Right cardiac atrium (tissue), 5 donors: ENCODE measurements at regions not wholly inside any gene's neighbourhood (a gene's known extent, or its start where the extent isn't known, plus 50 kb on each side); places are given as distances from the start of the nearest gene placed in this dataset.

Experiments
- ATAC-seq, 2 donors: fragments of 200-7000 bp; cut with Tn5 transposase; one replicate each; pipeline versions ENCODE4 v1.8.0 to v1.9.1; 2020; ENCODE audit warnings: moderate library complexity in 2 of 2, mild to moderate bottlenecking in 1 of 2
- DNase-seq, 3 donors: peaks; one replicate each; pipeline ENCODE4 v3.0.0-alpha.2; 2020
- H3K27ac ChIP-seq: one replicate; pipeline ENCODE4 v1.5.1; 2013; ENCODE audit warnings: mild to moderate bottlenecking, low read length, control low read depth, moderate library complexity
- H3K27me3 ChIP-seq: one replicate; pipeline ENCODE4 v1.6.1; 2013; ENCODE audit not compliant: control insufficient read depth, insufficient read depth
- H3K4me1 ChIP-seq: one replicate; pipeline ENCODE4 v1.6.1; 2013; ENCODE audit warnings: low read length; ENCODE audit not compliant: control insufficient read depth, insufficient read depth
- H3K4me3 ChIP-seq: one replicate; pipeline ENCODE4 v1.5.1; 2013; ENCODE audit warnings: low read length, control low read depth
- H3K9me3 ChIP-seq: one replicate; pipeline ENCODE4 v1.6.1; 2013; ENCODE audit warnings: low read length; ENCODE audit not compliant: control insufficient read depth
- WGBS: extraction: QIAGEN DNeasy Blood & Tissue Kit; methylation state at CpG from one replicate; pipeline ENCODE4 v1.1.7; 2013; 5-methylcytosine and 5-hydroxymethylcytosine counted together
- intact Hi-C, 4 donors: fragments of 100-400 bp; cut with DNase I; formaldehyde crosslinking; loops; one replicate each; pipeline versions ENCODE4 v1.11.0 to v1.14.0; 2022 to 2023
- donor health status: healthy with polysubstance abuse.
- donor health status: DM: no; HTN: yes; CAD: no.
- donor health status: DM: no; HTN: no; CAD: no.
- donor health status: DM: no; HTN: yes; CAD: no; lungs with severe emphysema.
- donor health status: DM: yes; HTN: yes; CAD: no.

DNA sequence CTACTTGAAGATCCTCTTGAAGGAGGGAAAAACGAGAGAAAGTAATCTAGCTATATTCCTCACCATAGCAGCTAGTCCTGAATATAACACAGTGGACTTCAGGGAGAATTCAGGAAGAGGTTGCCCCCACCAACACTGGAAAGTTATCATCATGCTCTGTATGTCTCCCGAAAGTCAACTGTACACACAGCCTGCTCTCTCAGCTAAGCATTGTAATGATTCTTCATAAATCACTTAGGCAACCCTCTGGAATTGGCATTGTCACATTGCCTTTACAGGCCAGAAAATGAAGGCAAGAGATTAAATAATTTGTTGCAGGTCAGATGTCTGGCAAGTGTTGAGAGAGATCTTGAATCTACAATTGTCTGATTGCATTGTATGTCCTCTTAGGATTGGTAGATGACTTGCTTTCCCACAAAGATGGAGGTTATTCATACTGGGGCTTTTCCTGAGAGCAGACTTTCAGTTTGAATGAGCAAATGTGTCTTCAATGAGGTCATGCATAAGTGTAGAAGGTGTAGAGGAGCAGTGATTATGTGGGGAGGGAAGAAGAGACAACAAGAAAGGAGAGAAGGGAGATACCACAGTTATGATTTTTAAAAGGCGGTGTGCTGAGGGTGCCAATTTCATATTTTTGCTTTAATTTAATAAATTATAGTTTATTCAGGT is 667.2 kb downstream of the DCDC2C start:
- intact Hi-C loops: no loop called here
- H3K4me3 ChIP-seq: no peak overlapping the region
- H3K27me3 ChIP-seq: no peaks in the 10 kb centered on the region
- ATAC-seq (no peak), DNase-seq (no peak)
- WGBS: 76% methylated on average over 3 of the region's 3 CpGs
- peaks cover 2% of the 10 kb centered on the region for H3K9me3 ChIP-seq
- no peaks in the 10 kb centered on the region for H3K4me1 ChIP-seq
- no peak overlapping the region for H3K27ac ChIP-seq

DNA sequence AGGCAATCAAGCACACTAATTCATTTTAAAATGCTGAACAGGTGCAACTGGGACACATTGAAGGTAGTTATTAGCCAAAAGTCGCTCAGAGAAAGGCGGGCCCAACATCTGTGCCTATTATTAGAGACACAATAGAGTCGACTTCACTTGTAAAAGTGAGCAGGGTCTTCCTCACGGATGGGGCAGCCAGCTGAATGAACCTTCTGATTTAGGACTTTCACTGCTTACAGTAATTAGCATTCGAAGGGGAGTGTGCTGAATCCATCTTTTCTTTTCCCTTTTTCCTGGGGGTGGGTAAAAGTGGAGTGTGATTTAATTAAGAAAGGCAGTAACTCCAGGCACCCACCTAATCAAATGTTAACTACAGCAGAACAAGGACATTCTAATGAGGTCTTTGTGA is 677.7 kb downstream of the DCDC2C start:
- intact Hi-C loops: no loop called here
- Histone ChIP-seq H3K9me3 (no peaks in the 10 kb centered on the region), H3K27ac (no peak overlapping the region), H3K27me3 (no peaks in the 10 kb centered on the region), H3K4me3 (no peak overlapping the region), H3K4me1 (no peaks in the 10 kb centered on the region)
- no peak for DNase-seq
- no peak for ATAC-seq
- 28% methylated on average over 5 of the region's 5 CpGs for WGBS

GRCh38 chr2:4381773-4382172 is 678.4 kb downstream of the DCDC2C start:
- H3K4me3 ChIP-seq: no peak overlapping the region
- H3K27me3 ChIP-seq: no peaks in the 10 kb centered on the region
- no peak for ATAC-seq
- intact Hi-C loops: no loop called here
- no peaks in the 10 kb centered on the region for H3K9me3 ChIP-seq
- WGBS: 65% methylated on average over 3 of the region's 3 CpGs
- DNase-seq: no peak
- no peak overlapping the region for H3K27ac ChIP-seq
- no peaks in the 10 kb centered on the region for H3K4me1 ChIP-seq

DNA sequence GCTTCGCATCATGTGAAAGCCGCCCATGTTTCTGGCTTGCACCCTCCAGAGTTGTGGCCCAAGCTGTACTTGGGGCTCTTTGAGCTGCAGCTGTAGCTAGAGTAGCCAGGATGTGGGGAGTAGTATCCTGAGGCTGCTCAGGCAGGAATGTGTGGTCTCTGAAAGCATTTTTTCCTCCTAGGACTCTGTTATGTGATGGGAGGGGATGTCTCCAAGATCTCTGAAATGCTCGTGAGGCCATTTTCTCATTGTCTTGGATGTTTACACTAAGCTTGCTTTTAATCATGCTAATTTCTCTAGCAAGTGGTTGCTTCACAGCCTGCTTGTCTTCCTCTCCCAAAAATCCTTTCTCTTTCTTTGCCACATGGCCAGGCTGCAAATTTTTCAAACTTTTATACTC is 687.6 kb downstream of the DCDC2C start:
- H3K4me1 ChIP-seq: no peaks in the 10 kb centered on the region
- WGBS: 75% methylated on average over 3 of the region's 3 CpGs
- H3K27ac ChIP-seq: no peak overlapping the region

GRCh38 chr2:4404363-4404762 is 701.0 kb downstream of the DCDC2C start:
- ATAC-seq: no peak
- Histone ChIP-seq H3K9me3 (no peaks in the 10 kb centered on the region), H3K4me1 (no peaks in the 10 kb centered on the region), H3K27ac (no peak overlapping the region), H3K27me3 (no peaks in the 10 kb centered on the region), H3K4me3 (no peak overlapping the region)
- DNase-seq: no peak
- 52% methylated on average over 10 of the region's 10 CpGs for WGBS
- intact Hi-C loops: no loop called here

More for the DNA sequence above, 687.6 kb downstream of the DCDC2C start:
- no peaks in the 10 kb centered on the region for H3K9me3 ChIP-seq
- ATAC-seq: no peak
- no peak for DNase-seq
- no peak overlapping the region for H3K4me3 ChIP-seq
- no peaks in the 10 kb centered on the region for H3K27me3 ChIP-seq
- intact Hi-C loops: no loop called here

DNA sequence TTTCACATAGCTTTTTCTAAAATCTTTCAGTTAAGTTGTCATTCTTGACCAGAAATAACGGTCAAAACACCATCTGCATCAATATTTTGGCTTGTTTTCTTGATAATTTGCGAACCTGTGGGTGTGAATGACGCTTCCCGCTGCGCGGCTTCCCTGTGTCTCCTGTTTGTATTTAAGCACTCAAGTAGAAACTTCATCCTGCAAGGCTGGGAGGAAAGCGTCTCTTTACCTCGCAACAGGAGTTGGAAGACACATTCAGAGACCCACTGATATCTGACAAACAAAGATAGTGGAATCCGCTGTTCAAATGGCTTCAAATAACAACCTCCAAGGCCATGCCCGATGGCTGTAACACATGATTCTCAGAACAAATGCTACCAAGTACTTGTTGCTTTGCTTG is 704.9 kb downstream of the DCDC2C start:
- H3K27me3 ChIP-seq: no peaks in the 10 kb centered on the region
- no peak overlapping the region for H3K27ac ChIP-seq
- ATAC-seq (no peak), DNase-seq (no peak)
- WGBS: 67% methylated on average over 10 of the region's 10 CpGs
- no peaks in the 10 kb centered on the region for H3K9me3 ChIP-seq
- no peaks in the 10 kb centered on the region for H3K4me1 ChIP-seq
- no peak overlapping the region for H3K4me3 ChIP-seq
- intact Hi-C loops: no loop called here

DNA sequence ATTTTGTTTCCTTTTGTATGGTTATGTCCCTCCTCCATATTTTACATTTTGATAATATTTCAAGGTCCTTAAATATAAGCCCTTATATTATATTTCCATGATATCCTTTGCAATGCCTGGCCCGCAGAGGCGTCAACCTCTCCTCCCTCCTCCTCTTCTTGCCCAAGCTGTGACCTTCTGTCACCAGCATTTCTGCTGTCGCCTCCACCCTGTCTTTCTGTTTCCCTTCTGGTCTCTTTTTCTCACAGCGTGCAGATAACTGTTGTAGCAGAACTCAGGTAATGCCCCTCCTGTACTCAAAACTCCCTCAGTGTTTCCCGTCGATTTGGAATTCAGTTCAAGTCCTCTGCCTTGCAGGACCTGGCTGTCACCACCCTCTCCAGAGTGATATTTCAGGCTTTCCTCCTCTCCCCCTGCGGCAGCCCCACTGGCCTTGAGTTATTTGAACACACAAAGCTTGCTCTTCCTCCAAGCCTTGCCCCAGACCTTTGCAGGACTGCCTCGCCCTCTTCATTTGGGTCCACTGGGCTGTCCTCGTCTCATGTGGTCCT is 709.3 kb downstream of the DCDC2C start:
- Histone ChIP-seq H3K9me3 (no peaks in the 10 kb centered on the region), H3K27ac (no peak overlapping the region), H3K27me3 (no peaks in the 10 kb centered on the region), H3K4me1 (no peaks in the 10 kb centered on the region), H3K4me3 (no peak overlapping the region)
- ATAC-seq (no peak), DNase-seq (no peak)
- intact Hi-C loops: no loop called here
- 29% methylated on average over 9 of the region's 9 CpGs for WGBS

- DNase-seq (no peak), ATAC-seq (no peak)
- intact Hi-C loops: no loop called here
- Histone ChIP-seq H3K27ac (no peak overlapping the region), H3K9me3 (no peaks in the 10 kb centered on the region), H3K4me3 (no peak overlapping the region), H3K4me1 (no peaks in the 10 kb centered on the region), H3K27me3 (no peaks in the 10 kb centered on the region)
- WGBS: 46% methylated on average over 1 of the region's 1 CpG
Observed at GRCh38 chr2:4415171-4415570, 711.8 kb downstream of the DCDC2C start.

DNA sequence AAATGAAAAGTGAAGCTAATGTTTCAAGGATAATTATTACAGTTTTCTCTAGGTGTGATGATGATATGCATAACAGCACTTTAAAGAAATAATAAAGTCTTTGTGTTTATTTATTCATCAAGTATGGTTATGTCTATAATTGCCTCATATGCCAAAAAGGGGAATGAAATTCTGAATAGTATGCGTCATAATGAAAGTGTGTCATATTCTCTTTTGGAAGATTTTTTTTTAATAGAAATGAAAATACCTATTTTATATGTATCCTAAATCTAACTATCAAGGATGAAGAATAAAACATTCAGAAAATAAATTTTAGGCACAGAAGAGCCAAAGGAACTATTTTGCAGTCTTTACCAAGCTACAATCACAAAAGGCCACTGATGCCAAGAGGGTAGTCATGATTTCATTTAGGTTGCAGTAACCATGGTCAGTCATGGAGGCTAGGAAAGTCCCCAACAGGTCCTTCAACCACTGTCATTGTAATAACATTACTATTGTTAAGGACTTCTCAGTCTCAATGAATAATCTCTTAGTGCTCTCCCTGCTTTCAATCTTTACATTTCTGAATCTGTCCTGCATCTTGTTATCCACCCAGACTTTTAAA is 712.5 kb downstream of the DCDC2C start:
- intact Hi-C loops: no loop called here
- 98% methylated on average over 1 of the region's 1 CpG for WGBS
- no peak for DNase-seq
- no peak overlapping the region for H3K4me3 ChIP-seq
- no peaks in the 10 kb centered on the region for H3K9me3 ChIP-seq
- H3K4me1 ChIP-seq: no peaks in the 10 kb centered on the region
- no peak overlapping the region for H3K27ac ChIP-seq
- no peak for ATAC-seq
- no peaks in the 10 kb centered on the region for H3K27me3 ChIP-seq

GRCh38 chr2:4416431-4416830 is 713.1 kb downstream of the DCDC2C start:
- intact Hi-C loops: no loop called here
- WGBS: 62% methylated on average over 4 of the region's 4 CpGs
- no peak overlapping the region for H3K27ac ChIP-seq
- H3K4me1 ChIP-seq: no peaks in the 10 kb centered on the region
- no peaks in the 10 kb centered on the region for H3K27me3 ChIP-seq
- no peaks in the 10 kb centered on the region for H3K9me3 ChIP-seq
- no peak for DNase-seq
- no peak for ATAC-seq
- no peak overlapping the region for H3K4me3 ChIP-seq

GRCh38 chr2:4417771-4418170 is 714.4 kb downstream of the DCDC2C start:
- no peaks in the 10 kb centered on the region for H3K9me3 ChIP-seq
- DNase-seq: no peak
- H3K27me3 ChIP-seq: no peaks in the 10 kb centered on the region
- no peak for ATAC-seq
- intact Hi-C loops: no loop called here
- 91% methylated on average over 6 of the region's 6 CpGs for WGBS
- no peak overlapping the region for H3K4me3 ChIP-seq
- H3K27ac ChIP-seq: no peak overlapping the region
- no peaks in the 10 kb centered on the region for H3K4me1 ChIP-seq
